GM19043 (cell line): ENCODE measurements at regions not wholly inside any gene's neighbourhood (a gene's known extent, or its start where the extent isn't known, plus 50 kb on each side); places are given as distances from the start of the nearest gene placed in this dataset.
"Not testable (repeated sequence)": the region's sequence is repeated elsewhere in the genome, so short reads cannot be mapped to it uniquely, and the experiment has no call there.

Experiments used
- ATAC-seq: cut with Tn5 transposase; IDR thresholded peaks from one replicate; pipeline ENCODE4 v1.9.1; 2021; ENCODE audit warnings: low read depth; ENCODE audit not compliant: unreplicated experiment

- no peak for ATAC-seq
Measured at GRCh38 chr19:28554321-28555091, 658.4 kb downstream of the UQCRFS1 start.

GRCh38 chr19:28553764-28554163 is 659.2 kb downstream of the UQCRFS1 start:
- ATAC-seq: no peak

- ATAC-seq: no peak
Measured at GRCh38 chr19:28553005-28553404, 659.9 kb downstream of the UQCRFS1 start.

GRCh38 chr19:28549680-28550277 is 663.2 kb downstream of the UQCRFS1 start:
- no peak for ATAC-seq

GRCh38 chr19:28546148-28546685 is 666.7 kb downstream of the UQCRFS1 start:
- ATAC-seq: no peak

- not testable (repeated sequence) for ATAC-seq
Measured at GRCh38 chr19:28545397-28545796, 667.6 kb downstream of the UQCRFS1 start.

DNA sequence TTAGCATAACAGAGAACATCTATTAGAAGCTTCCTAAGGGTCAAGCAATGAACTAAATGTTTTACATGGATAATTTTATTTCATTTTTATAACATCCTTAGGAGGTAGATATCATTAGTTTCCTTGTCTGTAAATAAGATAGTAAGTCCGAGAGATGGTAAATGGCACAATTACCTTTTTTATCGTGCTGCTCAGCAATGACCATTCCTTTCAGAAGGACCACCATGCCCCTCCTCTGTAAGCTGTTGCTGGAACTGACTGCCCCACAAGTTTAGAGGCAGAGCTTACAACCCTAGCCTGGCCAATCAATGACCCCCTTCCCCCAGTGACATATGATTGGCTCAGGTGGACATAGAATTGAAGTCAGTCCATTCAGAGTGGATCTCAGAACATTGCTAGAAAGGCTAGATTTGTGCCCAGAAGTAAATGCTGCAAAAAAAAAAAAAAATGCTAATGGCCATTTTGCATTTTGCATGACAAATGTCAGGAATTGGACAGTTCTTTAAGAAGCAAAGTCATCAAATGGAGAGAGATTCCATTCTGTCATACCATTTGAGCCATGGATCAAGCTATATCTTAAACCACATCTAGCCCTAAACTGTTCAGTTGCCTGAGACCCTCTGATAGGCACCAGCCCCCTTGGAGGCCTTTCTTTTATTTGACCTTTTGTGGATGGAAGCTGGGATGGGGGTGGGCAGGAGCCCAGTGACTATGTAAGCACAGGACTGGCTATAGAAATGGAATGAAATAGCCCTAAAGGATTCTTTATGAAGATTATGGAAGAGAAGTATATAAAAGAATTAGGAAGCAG is 668.3 kb downstream of the UQCRFS1 start:
- ATAC-seq: no peak

- peak; percentile 39 for ATAC-seq
Measured at GRCh38 chr19:28543244-28543776, 669.6 kb downstream of the UQCRFS1 start.

GRCh38 chr19:28542394-28543243 is 670.3 kb downstream of the UQCRFS1 start:
- ATAC-seq: peak; percentile 87

DNA sequence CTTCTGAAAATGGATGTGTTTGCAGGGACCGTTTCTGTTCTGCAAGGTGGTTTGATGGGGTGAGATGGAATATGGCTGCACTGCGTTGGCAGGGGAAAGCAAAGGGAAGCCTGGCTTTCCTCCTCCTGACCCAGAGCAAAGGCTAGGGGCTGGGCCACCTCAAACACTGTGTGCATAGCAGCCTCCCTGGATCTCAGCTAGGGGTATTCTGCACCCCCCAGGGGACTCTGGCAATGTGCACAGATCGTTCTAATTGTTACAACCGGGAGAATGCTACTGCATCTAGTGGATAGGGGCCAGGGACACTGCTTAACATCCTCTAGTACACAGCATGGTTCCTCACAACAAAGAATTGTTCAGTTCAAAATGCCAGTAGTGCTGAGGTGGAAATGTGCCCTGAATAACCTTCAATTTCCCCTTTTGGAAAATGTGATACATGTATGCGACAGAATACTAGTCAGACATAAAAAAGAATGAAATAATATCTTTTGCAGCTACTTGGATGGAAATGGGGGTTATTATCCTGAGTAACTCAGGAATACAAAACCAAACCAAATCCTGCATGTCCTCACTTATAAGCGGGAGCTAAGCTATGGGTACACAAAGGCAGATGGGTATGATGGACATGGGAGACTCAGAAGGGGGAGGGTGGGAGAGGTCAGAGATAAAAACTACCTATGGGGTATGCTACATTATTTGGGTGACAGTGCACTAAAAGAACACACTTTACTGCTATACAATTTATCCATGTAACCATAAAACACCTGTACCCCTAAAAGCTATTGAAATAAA is 671.2 kb downstream of the UQCRFS1 start:
- ATAC-seq: no peak

- ATAC-seq: no peak
Measured at GRCh38 chr19:28541029-28541428, 671.9 kb downstream of the UQCRFS1 start.

DNA sequence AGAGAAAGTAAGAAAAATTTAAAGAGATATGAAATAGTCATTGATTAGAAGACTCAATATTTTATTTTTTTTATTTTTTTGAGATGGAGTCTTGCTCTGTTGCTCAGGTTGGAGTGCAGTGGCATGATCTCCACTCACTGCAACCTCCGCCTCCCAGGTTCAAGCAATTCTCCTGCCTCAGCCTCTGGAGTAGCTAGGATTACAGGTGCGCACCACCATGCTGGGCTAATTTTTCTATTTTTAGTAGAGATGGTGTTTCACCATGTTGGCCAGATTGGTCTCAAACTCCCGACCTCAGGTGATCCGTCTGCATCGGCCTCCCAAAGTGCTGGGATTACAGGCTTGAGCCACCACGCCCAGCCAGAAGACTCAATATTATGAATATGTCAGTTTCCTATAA is 672.6 kb downstream of the UQCRFS1 start:
- not testable (repeated sequence) for ATAC-seq

- no peak for ATAC-seq
Measured at GRCh38 chr19:28539759-28540158, 673.2 kb downstream of the UQCRFS1 start.

DNA sequence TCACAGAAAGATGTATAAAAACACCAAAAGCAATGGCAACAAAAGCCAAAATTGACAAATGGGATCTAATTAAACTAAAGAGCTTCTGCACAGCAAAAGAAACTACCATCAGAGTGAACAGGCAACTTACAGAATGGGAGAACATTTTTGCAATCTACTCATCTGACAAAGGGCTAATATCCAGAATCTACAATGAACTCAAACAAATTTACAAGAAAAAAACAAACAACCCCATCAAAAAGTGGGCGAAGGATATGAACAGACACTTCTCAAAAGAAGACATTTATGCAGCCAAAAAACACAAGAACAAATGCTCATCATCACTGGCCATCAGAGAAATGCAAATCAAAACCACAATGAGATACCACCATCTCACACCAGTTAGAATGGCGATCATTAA is 674.4 kb downstream of the UQCRFS1 start:
- ATAC-seq: not testable (repeated sequence)

- ATAC-seq: no peak
Measured at GRCh38 chr19:28537896-28538295, 675.1 kb downstream of the UQCRFS1 start.

GRCh38 chr19:28537079-28537478 is 675.9 kb downstream of the UQCRFS1 start:
- ATAC-seq: no peak

DNA sequence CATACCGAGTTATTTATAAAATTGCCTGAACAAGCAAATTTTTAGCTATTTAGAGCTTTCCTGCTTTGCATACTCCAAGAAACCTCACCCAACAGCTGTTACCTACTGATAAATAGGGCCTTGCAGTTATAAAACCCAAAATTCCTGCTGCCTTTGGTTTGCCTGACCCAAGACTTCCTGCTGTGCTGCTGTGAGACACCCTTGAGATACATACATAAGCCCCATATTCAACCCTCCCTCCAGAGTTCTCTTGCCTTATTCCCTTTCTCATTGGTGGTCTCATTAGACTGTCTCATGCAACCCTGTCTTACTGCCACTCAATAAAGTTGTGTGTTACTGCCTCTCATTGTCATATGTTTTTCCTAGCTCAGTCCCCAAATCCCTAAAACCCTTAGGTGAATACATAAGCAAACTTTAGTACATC is 677.6 kb downstream of the UQCRFS1 start:
- no peak for ATAC-seq

DNA sequence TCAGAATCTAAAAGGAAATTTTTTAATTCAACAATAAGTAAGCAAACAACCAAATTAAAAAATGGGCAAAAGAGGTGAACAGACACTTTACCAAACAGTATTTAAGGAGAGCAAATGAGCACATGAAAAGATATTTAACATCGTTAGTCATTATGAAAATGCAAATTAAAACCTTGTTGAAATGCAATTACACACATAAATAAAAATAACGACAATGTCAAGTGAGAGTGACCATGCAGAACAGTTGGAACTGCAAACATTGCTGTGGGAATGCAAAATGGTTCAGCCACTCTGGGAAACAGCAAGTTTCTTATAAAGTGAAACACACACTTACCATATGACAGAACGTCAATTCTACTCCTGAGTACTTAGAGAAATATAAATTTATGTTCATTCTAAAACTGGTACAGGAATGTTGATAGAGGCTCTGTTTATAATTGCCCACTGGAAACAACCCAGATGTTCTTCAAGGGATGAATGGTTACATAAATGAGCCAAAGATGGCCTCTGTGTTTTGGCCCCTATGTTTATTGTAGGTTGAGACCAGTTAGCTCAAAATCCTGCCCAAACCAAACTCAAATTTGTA is 678.1 kb downstream of the UQCRFS1 start:
- no peak for ATAC-seq
